ENCODE measurements at regions not wholly inside any gene's neighbourhood (a gene's known extent, or its start where the extent isn't known, plus 50 kb on each side); places are given as distances from the start of the nearest gene placed in this dataset.

DNA sequence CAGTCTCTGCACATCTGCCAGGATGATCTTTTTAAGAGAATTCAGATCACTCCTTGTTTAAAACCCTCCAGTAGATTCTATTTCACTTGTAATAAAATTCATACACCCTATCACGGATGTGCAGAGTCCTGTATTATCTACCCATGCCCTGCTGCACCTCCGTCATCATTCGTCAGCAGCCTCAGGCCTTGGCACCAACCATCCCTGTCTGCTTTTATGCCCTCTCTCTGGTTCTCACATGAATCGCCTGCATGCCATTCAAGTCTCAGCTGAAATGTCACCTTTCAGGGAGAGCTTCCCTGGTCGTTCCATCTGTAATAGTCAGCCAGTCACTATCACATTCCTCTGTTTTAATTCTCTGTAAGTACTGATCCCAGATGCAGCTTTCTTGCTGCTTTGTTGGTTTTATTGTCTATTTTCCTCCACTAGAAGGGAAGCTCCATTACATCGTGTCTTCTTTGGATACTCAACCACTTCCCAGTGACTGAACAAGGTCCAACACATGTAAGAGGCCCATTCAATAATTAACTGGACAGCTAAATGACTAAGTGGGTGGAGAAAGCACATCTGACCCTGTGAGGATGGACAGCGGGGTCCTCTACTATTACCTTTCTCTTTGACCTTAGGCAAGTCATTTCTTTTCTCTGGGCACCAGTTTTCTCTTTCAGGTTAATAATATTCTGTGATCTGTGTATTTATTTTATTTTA is 81.2 kb upstream of the GOT2 start:
- TF ChIP-seq, protein P1, sequence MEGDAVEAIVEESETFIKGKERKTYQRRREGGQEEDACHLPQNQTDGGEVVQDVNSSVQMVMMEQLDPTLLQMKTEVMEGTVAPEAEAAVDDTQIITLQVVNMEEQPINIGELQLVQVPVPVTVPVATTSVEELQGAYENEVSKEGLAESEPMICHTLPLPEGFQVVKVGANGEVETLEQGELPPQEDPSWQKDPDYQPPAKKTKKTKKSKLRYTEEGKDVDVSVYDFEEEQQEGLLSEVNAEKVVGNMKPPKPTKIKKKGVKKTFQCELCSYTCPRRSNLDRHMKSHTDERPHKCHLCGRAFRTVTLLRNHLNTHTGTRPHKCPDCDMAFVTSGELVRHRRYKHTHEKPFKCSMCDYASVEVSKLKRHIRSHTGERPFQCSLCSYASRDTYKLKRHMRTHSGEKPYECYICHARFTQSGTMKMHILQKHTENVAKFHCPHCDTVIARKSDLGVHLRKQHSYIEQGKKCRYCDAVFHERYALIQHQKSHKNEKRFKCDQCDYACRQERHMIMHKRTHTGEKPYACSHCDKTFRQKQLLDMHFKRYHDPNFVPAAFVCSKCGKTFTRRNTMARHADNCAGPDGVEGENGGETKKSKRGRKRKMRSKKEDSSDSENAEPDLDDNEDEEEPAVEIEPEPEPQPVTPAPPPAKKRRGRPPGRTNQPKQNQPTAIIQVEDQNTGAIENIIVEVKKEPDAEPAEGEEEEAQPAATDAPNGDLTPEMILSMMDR (IDR thresholded peaks at IDR 0.05; ENCODE audit: poor library complexity, severe bottlenecking) = no peak
- TF ChIP-seq MXI1 (conservative IDR thresholded peaks at IDR 0.05; ENCODE audit: poor library complexity, severe bottlenecking) (no peak), TAF1 (IDR thresholded peaks at IDR 0.05; ENCODE audit: low read depth) (no peak), POLR2AphosphoS5 (IDR thresholded peaks at IDR 0.05) (no peak), RAD21 (conservative IDR thresholded peaks at IDR 0.05) (no peak), EP300 (conservative IDR thresholded peaks at IDR 0.05; ENCODE audit: poor library complexity, severe bottlenecking) (no peak)

All from neural cell (in vitro differentiated cells).